OCI-LY7 (cell line): ENCODE measurements at regions not wholly inside any gene's neighbourhood (a gene's known extent, or its start where the extent isn't known, plus 50 kb on each side); places are given as distances from the start of the nearest gene placed in this dataset.

Source experiments
- EZH2phosphoT487 ChIP-seq: fragments of 200-600 bp; sonication (generic); IDR thresholded peaks from 2 replicates; pipeline ENCODE4 v1.6.1; 2018; ENCODE audit warnings: low read depth, borderline replicate concordance, mild to moderate bottlenecking, mixed run types, antibody characterized with exemption, low read length, moderate library complexity, mixed read lengths
- TF ChIP-seq, protein P1 (sequence below): fragments of 200-600 bp; sonication (generic); conservative IDR thresholded peaks from 2 replicates; pipeline ENCODE4 v1.5.1; 2014; ENCODE audit warnings: mild to moderate bottlenecking, antibody characterized with exemption, low read length, moderate library complexity, mixed read lengths

DNA sequence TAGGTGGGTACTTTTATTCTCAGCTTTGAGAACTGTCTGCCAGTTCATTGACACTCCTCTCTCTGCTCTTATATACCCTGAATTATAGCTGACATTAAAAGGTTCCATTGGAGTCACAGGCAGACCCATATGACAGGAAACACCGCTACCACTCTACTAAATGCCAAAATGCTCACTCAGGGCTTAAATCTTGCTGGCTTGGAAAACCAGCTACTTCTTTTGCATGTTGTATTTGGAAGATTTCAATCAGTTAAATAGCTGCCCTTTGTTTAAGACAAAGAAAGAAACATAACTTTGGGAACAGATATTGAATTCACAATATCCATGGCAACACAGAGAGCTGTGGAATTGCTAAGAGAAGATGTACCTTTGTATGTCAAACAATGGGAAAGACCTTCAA lies 876.5 kb downstream of the USP25 start:
- TF ChIP-seq, protein P1, sequence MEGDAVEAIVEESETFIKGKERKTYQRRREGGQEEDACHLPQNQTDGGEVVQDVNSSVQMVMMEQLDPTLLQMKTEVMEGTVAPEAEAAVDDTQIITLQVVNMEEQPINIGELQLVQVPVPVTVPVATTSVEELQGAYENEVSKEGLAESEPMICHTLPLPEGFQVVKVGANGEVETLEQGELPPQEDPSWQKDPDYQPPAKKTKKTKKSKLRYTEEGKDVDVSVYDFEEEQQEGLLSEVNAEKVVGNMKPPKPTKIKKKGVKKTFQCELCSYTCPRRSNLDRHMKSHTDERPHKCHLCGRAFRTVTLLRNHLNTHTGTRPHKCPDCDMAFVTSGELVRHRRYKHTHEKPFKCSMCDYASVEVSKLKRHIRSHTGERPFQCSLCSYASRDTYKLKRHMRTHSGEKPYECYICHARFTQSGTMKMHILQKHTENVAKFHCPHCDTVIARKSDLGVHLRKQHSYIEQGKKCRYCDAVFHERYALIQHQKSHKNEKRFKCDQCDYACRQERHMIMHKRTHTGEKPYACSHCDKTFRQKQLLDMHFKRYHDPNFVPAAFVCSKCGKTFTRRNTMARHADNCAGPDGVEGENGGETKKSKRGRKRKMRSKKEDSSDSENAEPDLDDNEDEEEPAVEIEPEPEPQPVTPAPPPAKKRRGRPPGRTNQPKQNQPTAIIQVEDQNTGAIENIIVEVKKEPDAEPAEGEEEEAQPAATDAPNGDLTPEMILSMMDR = no peak
- no peak for TF ChIP-seq EZH2phosphoT487
